GM12878 (cell line): ENCODE measurements at regions not wholly inside any gene's neighbourhood (a gene's known extent, or its start where the extent isn't known, plus 50 kb on each side); places are given as distances from the start of the nearest gene placed in this dataset.

Source experiments
- ATAC-seq: fragments of 200-7000 bp; cut with Tn5 transposase; 3 replicates; pipeline ENCODE4 v1.9.1; 2020; ENCODE audit warnings: mild to moderate bottlenecking, moderate library complexity
- BruUV-seq: library from RNA; stranded (reverse); fragments of 400-500 nt; replicated peaks from 2 replicates; lab custom pipeline; 2021; lab: Mats Ljungman, UMichigan
- CTCF ChIA-PET: fragments of 300-600 bp; sonication (Branson Sonifier 250); formaldehyde crosslinking; extraction: SDS; loops from one replicate; lab custom pipeline; 2021; ENCODE audit warnings: inconsistent platforms; lab: Yijun Ruan, JAX
- POLR2A ChIA-PET: fragments of 350-600 bp; formaldehyde crosslinking; extraction: SDS; loops from one replicate; lab custom pipeline; 2021; ENCODE audit warnings: inconsistent platforms; lab: Charles Lee
- RAD21 ChIA-PET: fragments of 300-600 bp; sonication (Branson Sonifier 250); formaldehyde crosslinking; loops from one replicate; lab custom pipeline; 2023; ENCODE audit warnings: antibody characterized with exemption; ENCODE audit not compliant: unreplicated experiment; lab: Charles Lee
- SMC1A ChIA-PET: fragments of 300-600 bp; sonication (Branson Sonifier 250); formaldehyde crosslinking; loops from one replicate; lab custom pipeline; 2023; ENCODE audit not compliant: unreplicated experiment, uncharacterized antibody; lab: Charles Lee
- DNase-seq: peaks from one replicate; pipeline ENCODE4 v3.0.0-alpha.2; 2011; ENCODE audit warnings: low read depth, low spot score
- FAIRE-seq: peaks from 3 replicates; lab custom pipeline; 2011; peaks lifted over from hg19 to GRCh38; lab: Jason Lieb, UNC
- H2AFZ ChIP-seq: 2 replicates; pipeline ENCODE4 v1.6.0; 2011; ENCODE audit warnings: low read depth, low read length, control low read depth; ENCODE audit not compliant: control insufficient read depth
- H3K27ac ChIP-seq: 2 replicates; pipeline ENCODE4 v1.5.1; 2011; ENCODE audit warnings: control low read depth; ENCODE audit not compliant: control insufficient read depth, insufficient read depth
- H3K27me3 ChIP-seq, 2 experiments: replicated peaks in 1 of 2; 2 replicates each; pipeline versions ENCODE4 v1.6.0 to v1.6.1; 2011; ENCODE audit warnings: low read length in 1 of 2; ENCODE audit not compliant: control insufficient read depth in 2 of 2, insufficient read depth in 2 of 2
- H3K36me3 ChIP-seq, 2 experiments: 2 replicates each; pipeline ENCODE4 v1.5.1; 2011; ENCODE audit warnings: low read length in 1 of 2; ENCODE audit not compliant: control insufficient read depth in 2 of 2, insufficient read depth in 2 of 2
- H3K4me1 ChIP-seq: 2 replicates; pipeline ENCODE4 v1.6.1; 2011; ENCODE audit warnings: mild to moderate bottlenecking, low read length, moderate library complexity, mixed read lengths; ENCODE audit not compliant: control insufficient read depth, insufficient read depth
- H3K4me2 ChIP-seq: 2 replicates; pipeline ENCODE4 v1.6.0; 2011; ENCODE audit warnings: control low read depth; ENCODE audit not compliant: control insufficient read depth, insufficient read depth
- H3K4me3 ChIP-seq: fragments of 200-600 bp; sonication (generic); 2 replicates; pipeline ENCODE4 v1.5.1; 2016
- H3K79me2 ChIP-seq: 2 replicates; pipeline ENCODE4 v1.6.0; 2011; ENCODE audit warnings: low read length; ENCODE audit not compliant: control insufficient read depth, insufficient read depth
- H3K9ac ChIP-seq: 2 replicates; pipeline ENCODE4 v1.8.0; 2011; ENCODE audit warnings: low read length, control low read depth, mixed read lengths; ENCODE audit not compliant: control insufficient read depth, insufficient read depth
- H3K9me3 ChIP-seq: replicated peaks from 3 replicates; pipeline ENCODE4 v1.5.1; 2011; ENCODE audit warnings: mild to moderate bottlenecking, low read length; ENCODE audit not compliant: control insufficient read depth, insufficient read depth
- H4K20me1 ChIP-seq: 2 replicates; pipeline ENCODE4 v1.6.0; 2011; ENCODE audit not compliant: control insufficient read depth, insufficient read depth
- ATF2 ChIP-seq: IDR thresholded peaks from 2 replicates; pipeline ENCODE4 v1.6.1; 2012; ENCODE audit warnings: low read length, inconsistent platforms
- CBFB ChIP-seq: IDR thresholded peaks from 2 replicates; pipeline ENCODE4 v1.6.1; 2016; ENCODE audit warnings: antibody characterized with exemption, low read depth
- ESRRA ChIP-seq: IDR thresholded peaks from 2 replicates; pipeline ENCODE4 v1.6.1; 2012; ENCODE audit warnings: mild to moderate bottlenecking, low read length, improper control_type of control experiment
- GATAD2B ChIP-seq: fragments of 450-650 bp; conservative IDR thresholded peaks from 2 replicates; pipeline ENCODE4 v1.6.1; 2017; ENCODE audit warnings: low read depth, mild to moderate bottlenecking, moderate library complexity
- HDAC2 ChIP-seq: fragments of 200-600 bp; sonication (generic); IDR thresholded peaks from 2 replicates; pipeline ENCODE4 v1.6.1; 2017
- IKZF2 ChIP-seq, 2 experiments: fragments of 450-650 bp; IDR thresholded peaks; 2 replicates each; pipeline ENCODE4 v1.6.1; 2017; ENCODE audit warnings: mild to moderate bottlenecking in 2 of 2, moderate library complexity in 2 of 2
- IRF3 ChIP-seq: fragments of 450-650 bp; IDR thresholded peaks from 2 replicates; pipeline ENCODE4 v1.6.1; 2014; ENCODE audit warnings: mild to moderate bottlenecking
- JUNB ChIP-seq: IDR thresholded peaks from 2 replicates; pipeline ENCODE4 v1.6.1; 2016; ENCODE audit warnings: antibody characterized with exemption, mild to moderate bottlenecking
- KAT2A ChIP-seq: conservative IDR thresholded peaks from 2 replicates; pipeline ENCODE4 v1.6.1; 2011; ENCODE audit warnings: low read depth, low read length; ENCODE audit not compliant: control insufficient read depth
- MYC ChIP-seq: IDR thresholded peaks from 2 replicates; pipeline ENCODE4 v1.6.1; 2011; ENCODE audit warnings: mild to moderate bottlenecking, low read length, moderate library complexity, inconsistent platforms; ENCODE audit not compliant: insufficient read depth, insufficient replicate concordance, insufficient read length, severe bottlenecking
- NFYA ChIP-seq: IDR thresholded peaks from 2 replicates; pipeline ENCODE4 v1.6.1; 2011; ENCODE audit warnings: low read depth, mild to moderate bottlenecking, low read length, improper control_type of control experiment, borderline replicate concordance
- PAX5 ChIP-seq: IDR thresholded peaks from 2 replicates; pipeline ENCODE4 v1.6.1; 2011; ENCODE audit warnings: low read depth, low read length, borderline replicate concordance
- POLR2A ChIP-seq: IDR thresholded peaks from 2 replicates; pipeline ENCODE4 v1.6.1; 2011; ENCODE audit warnings: low read depth, mild to moderate bottlenecking, low read length
- POLR2AphosphoS5 ChIP-seq: IDR thresholded peaks from 2 replicates; pipeline ENCODE4 v1.6.1; 2011; ENCODE audit warnings: mild to moderate bottlenecking, low read length, inconsistent platforms
- RAD51 ChIP-seq: fragments of 450-650 bp; IDR thresholded peaks from 2 replicates; pipeline ENCODE4 v1.6.1; 2016; ENCODE audit warnings: moderate library complexity, mild to moderate bottlenecking, inconsistent platforms
- SMAD1 ChIP-seq: fragments of 450-650 bp; IDR thresholded peaks from 2 replicates; pipeline ENCODE4 v1.6.1; 2018; ENCODE audit warnings: mild to moderate bottlenecking, low read depth; ENCODE audit not compliant: partially characterized antibody
- SREBF2 ChIP-seq: IDR thresholded peaks from 2 replicates; pipeline ENCODE4 v1.6.1; 2012; ENCODE audit warnings: mild to moderate bottlenecking, low read length
- SRF ChIP-seq, 2 experiments: IDR thresholded peaks; 2 replicates each; pipeline ENCODE4 v1.6.1; 2011; ENCODE audit warnings: low read depth in 2 of 2, low read length in 2 of 2, mild to moderate bottlenecking in 1 of 2, moderate library complexity in 1 of 2
- SUPT20H ChIP-seq: IDR thresholded peaks from 2 replicates; pipeline ENCODE4 v1.6.1; 2011; ENCODE audit warnings: low read depth, mild to moderate bottlenecking, low read length, moderate library complexity, borderline replicate concordance; ENCODE audit not compliant: control insufficient read depth
- ZBTB33 ChIP-seq: fragments of 450-650 bp; IDR thresholded peaks from 2 replicates; pipeline ENCODE4 v1.6.1; 2017; ENCODE audit warnings: mild to moderate bottlenecking
- ZNF622 ChIP-seq: fragments of 450-650 bp; IDR thresholded peaks from 2 replicates; pipeline ENCODE4 v1.6.1; 2017; ENCODE audit warnings: mild to moderate bottlenecking, inconsistent platforms
- WGBS: methylation state at CpG from one replicate; pipeline ENCODE4 v1.1.6; 2016; ENCODE audit warnings: low lambda C conversion rate; ENCODE audit not compliant: insufficient replicate concordance, insufficient coverage; ENCODE audit errors: missing lambda C conversion rate; 5-methylcytosine and 5-hydroxymethylcytosine counted together
- in situ Hi-C: fragments of 300-500 bp; cut with MboI; formaldehyde crosslinking; loops from 9 replicates; pipeline ENCODE4 v1.14.3; 2018; ENCODE audit warnings: mixed read lengths
- intact Hi-C: fragments of 100-400 bp; cut with micrococcal nuclease; formaldehyde crosslinking; loops from one replicate; pipeline ENCODE4 v1.14.2; 2022; ENCODE audit not compliant: unreplicated experiment

- no peak for TF ChIP-seq ATF2
- no peak for TF ChIP-seq IRF3
- no peak for TF ChIP-seq JUNB
- TF ChIP-seq ZBTB33 = no peak
- TF ChIP-seq KAT2A = no peak
- TF ChIP-seq SREBF2 = no peak
- TF ChIP-seq MYC = no peak
- TF ChIP-seq SMAD1 = no peak
- no peak for TF ChIP-seq POLR2A
Measured at GRCh38 chr1:221827307-221827642, 85.4 kb upstream of the DUSP10 start (continued).

- no peak overlapping the region for H3K9ac ChIP-seq
- ChIA-PET POLR2A (no interaction called here), CTCF (interaction anchor here (2.0 kb wide), 1 partner anchor 9 kb away, joined by 5 read pairs; no protein-coding TSS in a partner anchor), RAD21 (interaction anchor here (0.6 kb wide), 1 partner anchor 81 kb away, joined by 3 read pairs; no protein-coding TSS in a partner anchor), SMC1A (interaction anchor here (0.8 to 1.5 kb wide), 7 partner anchors 9 to 43 kb away, joined by 3 to 7 read pairs (median 3); no protein-coding TSS in a partner anchor)
- H3K4me1 ChIP-seq = peaks cover 20% of the 10 kb centered on the region
- no peak for DNase-seq
- H3K4me3 ChIP-seq = no peak overlapping the region
- no peak for FAIRE-seq
- H2AFZ ChIP-seq = no peak overlapping the region
- H3K79me2 ChIP-seq = no peaks in the 10 kb centered on the region
- ATAC-seq = no peak
- 100% methylated on average over 1 of the region's 1 CpG for WGBS
- H3K27me3 ChIP-seq = no peaks in the 10 kb centered on the region
- H3K27ac ChIP-seq = no peak overlapping the region
- H3K9me3 ChIP-seq = no peaks in the 10 kb centered on the region
- no TSS peak for BruUV-seq
- intact Hi-C loops = loop anchor here (5.0 to 10.0 kb wide), 3 partner anchors 48 to 350 kb away; partner anchors contain the start of gene DUSP10
- in situ Hi-C loops = no loop called here
- no peaks in the 10 kb centered on the region for H4K20me1 ChIP-seq
- H3K36me3 ChIP-seq = no peaks in the 10 kb centered on the region
- no peak overlapping the region for H3K4me2 ChIP-seq
- no peak for TF ChIP-seq IKZF2 (IDR thresholded peaks at IDR 0.05)
- TF ChIP-seq GATAD2B = no peak
- no peak for TF ChIP-seq CBFB
- no peak for TF ChIP-seq SUPT20H
- TF ChIP-seq SRF (IDR thresholded peaks at IDR 0.05; ENCODE audit: low read depth in 2 of 2, low read length in 2 of 2) = no peak
- TF ChIP-seq PAX5 = no peak
- TF ChIP-seq ESRRA = no peak
- no peak for TF ChIP-seq NFYA
- TF ChIP-seq POLR2AphosphoS5 = no peak
- no peak for TF ChIP-seq ZNF622
- TF ChIP-seq IRF3 = no peak
- no peak for TF ChIP-seq RAD51
- no peak for TF ChIP-seq HDAC2
Measured at GRCh38 chr1:221824909-221825308, 83.0 kb upstream of the DUSP10 start.
